Renal cortical epithelial cell (primary cell): ENCODE measurements at regions not wholly inside any gene's neighbourhood (a gene's known extent, or its start where the extent isn't known, plus 50 kb on each side); places are given as distances from the start of the nearest gene placed in this dataset.
A peak's percentile ranks its signal among the peaks of the same experiment; 100 is the strongest.

Source experiments
- DNase-seq: peaks from one replicate; pipeline ENCODE4 v3.0.0-alpha.2; 2011; ENCODE audit warnings: low read depth

DNA sequence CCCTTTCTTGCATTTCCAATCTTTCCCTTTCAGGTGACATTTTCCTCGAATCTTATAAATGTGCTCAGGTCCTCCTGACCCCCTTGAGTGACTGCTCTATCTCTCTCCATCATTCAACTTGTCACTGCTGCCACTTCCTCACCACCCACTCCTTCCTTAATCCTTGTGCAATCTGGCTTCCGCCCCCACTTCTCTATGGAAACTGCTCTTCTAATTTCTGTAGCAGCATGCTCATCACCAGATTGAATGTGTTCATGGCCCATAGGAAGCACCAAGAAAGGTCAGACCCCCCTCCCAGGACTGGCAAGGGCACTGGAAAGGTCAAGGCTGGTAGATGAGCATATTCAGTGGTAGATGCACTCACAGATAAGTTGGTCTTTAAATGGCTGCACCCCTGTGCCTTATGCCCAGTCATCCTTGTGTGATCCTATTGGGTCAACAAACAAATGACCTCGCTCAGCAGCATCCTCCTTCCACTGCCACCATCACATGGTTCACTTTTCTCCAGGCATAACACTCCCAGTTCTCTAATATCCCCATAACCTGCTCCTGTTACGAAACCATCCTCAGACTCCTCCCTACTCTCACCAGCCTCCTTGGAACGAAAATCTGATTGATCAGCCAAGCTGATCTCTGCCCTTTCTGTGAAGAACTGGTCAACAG, 288.5 kb upstream of the POU3F1 start:
- no peak for DNase-seq

DNA sequence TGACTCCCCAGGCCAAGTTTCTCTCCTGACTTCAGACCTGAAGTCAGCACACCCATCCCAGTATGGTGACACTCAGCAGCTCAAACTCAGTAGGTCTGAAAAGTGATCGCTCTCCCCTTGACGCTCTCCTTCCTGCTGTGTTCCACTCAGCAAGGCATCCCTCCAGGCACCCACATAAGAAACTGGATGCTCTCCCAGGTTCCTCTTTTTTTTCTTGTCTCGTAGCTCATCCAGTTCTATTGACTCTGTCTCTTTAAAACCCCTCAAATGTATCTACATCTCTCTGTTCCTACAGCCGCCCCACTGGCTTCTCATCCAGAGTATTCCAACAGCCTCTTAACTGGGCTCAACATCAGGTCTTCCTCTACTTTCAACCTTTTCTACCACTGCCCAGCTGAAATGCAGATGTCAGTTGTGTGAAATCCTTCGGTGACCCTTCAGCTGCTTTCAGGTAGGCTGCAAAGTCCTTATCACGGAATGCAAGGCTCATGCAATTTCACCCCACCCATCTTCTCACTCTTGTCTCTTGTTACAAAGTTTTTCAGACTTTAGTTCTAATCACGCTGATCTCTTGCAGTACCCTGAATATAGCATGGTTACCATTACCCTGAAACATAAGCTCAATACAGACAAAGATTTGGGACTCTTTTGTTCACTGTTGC, 286.2 kb upstream of the POU3F1 start:
- no peak for DNase-seq

DNA sequence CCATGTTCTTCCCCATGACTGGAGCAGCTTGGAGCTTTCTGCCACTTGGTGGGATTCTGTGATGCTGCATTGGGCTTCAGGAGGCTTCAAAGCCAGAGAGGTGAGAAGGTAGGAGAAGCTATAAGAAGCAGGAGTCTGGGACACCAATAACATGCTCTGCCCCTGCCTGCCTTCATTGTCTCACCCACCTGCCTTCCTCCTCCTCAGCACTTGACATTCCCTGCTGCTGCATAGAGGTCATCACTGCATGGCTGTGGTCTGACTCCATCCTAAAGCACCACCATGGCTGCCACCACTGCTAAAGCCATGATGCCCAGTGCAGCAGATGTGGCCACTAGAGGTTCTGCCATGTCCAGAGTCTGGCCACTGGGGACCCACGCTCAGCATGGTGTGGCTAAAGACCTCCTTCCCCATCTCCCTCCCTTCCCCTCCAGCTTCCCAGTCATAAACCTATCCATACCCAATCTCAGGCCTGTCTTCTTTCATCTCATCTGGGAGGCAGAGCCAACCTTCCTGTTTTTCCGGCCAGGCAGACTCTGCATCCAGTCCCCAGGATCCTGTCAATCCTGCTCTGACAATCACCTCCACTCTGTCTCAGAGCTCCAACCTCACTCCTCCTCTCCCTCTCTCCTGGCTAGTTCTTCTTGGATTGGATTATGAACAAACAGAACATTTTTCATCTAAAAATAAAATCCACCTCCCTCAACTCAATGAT, 285.1 kb upstream of the POU3F1 start:
- DNase-seq, result no peak

DNA sequence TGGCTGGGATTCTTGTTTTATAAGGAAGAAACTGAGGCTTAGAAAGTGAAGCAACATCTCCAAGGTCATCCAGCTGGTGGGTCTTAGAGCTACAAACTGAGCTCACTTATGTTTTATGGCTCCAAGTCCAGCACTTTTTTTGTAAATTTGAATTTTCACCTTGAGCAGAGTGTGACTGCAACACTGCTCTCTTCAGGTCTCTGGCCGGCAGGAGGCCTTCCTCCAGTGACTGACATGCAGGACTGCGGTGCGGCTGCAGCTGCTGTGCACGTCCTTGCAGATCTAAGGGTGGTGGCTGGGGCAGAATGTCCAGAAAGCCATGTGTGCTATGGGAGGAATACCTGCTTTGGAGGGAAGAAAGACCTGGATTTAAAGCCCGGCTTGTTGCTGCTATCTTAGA, 284.2 kb upstream of the POU3F1 start:
- DNase-seq, result no peak

DNA sequence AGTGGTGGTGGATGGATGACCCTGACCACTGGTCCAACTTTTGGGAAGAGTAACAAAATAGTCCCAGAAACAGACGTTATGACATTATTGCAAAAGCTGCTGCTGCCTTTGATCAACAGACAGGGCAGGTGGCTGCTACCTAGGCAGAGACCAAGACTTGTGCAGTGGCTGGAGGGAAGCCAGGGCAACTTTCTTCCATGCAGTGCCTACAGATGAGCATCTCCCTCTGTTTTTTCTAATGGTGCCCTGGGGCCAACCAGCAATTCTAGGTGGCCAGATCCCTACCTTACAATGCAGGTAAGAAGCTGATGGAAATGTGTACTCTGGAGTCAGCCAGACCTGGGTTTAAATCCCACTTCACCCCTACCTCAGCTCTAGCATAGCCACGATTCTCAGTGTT, 283.1 kb upstream of the POU3F1 start:
- no peak for DNase-seq

DNA sequence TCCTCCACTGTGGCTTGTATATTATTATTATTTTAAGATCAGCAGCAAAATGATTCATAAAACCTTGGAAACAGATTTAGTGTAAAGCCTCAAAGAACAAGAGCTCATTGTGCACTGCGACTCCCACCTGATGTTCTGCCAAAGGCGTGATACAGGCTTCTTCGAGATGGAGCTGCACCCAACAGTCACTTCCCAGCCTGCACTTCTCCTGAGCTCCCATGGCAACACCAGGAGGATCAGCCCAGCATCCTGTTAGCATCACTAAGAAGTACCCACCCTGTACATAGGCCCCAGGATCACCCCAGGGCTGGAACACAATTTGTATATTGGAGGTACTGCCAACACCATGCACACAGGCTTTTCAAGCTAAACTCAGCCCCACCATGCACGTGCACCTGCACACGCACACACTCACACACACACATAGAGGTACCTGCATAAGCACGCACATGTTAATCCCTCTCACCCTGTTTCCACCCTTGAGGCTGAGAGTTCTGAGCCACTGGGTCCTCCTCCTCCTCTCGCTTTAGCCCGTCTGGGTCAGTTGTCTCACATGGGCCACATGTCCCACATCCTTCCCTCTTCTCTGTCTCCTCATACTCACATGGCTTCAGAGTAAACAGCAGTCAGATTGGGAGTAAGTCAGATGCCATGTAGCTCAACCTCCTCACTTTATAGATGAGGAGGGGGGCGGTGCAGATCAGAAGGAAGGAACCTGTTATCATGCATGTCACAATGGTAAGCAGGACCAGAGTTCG, 281.9 kb upstream of the POU3F1 start:
- DNase-seq, result no peak

DNA sequence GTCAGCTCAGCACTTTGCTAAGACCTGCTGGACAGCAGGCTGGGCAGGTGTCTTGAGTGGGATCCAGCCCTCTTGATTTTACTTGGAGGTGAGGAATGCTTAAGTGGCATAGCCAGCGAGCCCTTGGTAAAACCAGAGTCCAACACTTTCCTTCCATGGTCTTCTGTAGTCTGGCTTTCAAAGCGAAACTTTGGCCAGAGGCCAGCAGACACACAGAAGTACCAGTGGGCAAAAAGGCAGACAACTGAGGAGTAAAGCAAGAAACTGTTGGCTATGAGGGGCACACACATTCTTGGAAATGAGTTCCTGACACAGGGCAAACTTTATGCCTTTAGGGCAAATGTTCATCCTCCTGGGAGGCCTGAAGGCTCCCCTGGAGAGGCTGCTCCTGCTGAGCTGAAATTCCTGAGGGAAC, 281.0 kb upstream of the POU3F1 start:
- no peak for DNase-seq

DNA sequence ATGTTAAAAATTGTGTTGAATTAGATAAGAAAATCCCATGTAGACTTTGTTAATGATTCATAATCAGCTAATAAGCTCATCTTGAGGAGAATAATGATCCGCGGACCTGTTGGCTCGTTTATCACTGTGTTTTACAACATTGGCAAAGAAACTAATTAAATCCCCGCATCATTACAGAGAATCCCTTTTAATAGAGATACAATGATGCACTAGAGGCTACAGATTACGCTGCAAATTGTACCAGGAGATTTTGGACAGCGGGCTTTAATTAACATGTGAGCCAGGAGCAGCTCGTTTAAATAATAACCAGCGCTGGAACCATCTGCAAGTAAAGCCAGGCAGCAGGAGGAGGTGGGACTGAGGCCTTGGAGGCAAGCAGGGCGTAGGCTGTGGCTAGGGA, 280.3 kb upstream of the POU3F1 start:
- no peak for DNase-seq

DNA sequence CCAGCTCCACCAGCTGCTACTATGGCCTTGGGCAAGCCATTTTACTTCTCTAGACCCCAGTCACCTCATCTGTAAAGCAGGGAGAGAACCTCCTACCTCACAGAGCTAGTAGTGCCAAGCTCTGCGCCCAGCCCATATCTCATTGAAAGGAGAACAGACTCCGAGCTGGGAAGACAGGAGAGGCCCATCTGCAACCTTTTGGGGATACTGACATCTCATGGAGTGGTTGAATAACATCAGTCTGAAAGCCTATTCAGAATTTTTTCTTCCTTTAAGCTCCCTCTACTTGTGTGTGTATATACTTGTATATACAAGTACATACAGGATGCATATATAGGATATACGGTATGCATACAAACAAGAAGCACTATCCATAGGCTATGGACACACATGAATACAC, 279.5 kb upstream of the POU3F1 start:
- DNase-seq, result no peak

DNA sequence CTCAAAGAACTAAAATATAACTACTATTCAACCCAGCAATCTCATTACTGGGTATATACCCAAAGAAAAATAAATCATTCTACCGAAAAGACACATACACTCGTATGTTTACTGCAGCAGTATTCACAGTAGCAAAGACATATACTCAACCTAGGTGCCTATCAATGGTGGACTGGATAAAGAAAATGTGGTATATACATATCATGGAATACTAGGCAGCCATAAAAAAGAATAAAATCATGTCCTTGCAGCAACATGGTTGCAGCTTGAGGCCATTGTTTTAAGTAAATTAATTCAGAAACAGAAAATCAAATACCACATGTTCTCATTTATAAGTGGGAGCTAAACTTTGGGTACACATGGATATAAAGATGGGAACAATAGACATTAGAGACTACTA, 266.2 kb upstream of the POU3F1 start:
- no peak for DNase-seq

DNA sequence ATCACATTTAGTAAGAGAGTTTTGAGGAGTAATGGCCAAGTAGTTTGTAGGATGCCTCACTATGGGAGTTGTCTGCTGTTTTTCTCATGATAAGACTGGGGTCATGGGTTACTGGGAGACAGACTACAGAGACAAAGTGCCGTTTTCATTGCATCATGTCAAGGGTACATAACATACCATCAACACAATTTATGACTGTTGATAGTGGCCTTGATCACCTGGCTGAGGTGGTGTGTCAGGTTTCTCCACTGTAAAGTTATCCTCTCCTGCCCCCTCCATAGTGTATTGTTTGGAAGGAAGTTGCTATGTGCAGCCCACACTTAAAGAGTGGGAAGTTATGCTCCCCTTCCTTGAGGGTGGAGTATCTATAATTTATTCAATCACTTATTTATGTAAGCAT, 263.5 kb upstream of the POU3F1 start:
- no peak for DNase-seq

DNA sequence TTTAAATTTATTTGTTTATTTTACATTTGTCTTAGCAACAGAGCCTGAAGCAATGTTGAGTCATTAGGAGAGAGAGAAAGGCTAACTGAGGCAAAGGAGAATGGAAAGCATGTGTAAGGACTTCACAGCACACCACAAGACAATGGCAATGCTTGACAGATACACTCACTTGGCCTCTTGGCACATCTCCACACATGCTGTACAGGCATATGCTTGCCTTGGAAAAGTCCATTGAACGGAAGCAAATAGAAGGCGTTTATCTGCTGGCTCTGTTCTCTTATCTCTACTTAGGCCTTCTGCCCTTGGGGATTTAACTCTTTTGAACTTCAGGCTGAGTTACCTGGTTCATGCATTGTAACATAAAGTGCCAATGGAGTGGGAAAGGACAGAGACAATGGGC, 262.2 kb upstream of the POU3F1 start:
- DNase-seq, result peak; percentile 15

DNA sequence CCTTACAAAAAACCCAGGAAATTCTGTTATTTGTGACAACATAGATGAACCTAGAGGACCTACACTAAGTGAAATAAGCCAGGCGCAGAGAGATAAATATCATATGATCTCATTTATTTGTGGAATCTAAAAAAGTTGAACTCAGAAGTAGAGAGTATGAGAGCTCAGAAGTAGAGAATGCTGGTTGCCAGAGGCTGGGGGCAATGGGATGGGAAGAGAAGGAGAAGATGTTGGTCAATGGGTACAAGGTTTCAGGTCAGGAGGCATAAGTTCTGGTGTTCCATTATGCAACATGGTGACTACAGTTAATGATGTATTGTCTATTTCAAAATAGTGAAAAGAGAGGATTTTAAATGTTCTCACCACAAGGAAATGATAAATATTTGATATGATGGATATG, 259.1 kb upstream of the POU3F1 start:
- no peak for DNase-seq

DNA sequence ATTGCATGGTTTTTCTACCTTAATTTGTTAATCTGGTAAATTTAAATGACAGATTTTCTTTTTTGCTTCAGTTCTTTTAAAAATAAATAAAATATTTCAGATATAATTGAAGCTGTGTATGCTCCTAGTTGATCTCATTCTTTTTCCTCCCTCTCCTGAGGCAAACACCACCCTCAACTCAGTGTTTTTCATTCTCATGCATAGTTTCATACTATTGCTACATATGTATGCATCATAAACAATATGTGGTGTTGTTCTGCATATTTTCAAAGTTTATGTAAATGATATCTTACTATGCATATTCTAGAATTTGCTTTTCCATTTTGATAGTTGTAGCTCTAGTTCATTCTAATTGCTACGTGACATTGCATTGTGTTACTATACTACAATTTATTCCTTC, 257.2 kb upstream of the POU3F1 start:
- no peak for DNase-seq

DNA sequence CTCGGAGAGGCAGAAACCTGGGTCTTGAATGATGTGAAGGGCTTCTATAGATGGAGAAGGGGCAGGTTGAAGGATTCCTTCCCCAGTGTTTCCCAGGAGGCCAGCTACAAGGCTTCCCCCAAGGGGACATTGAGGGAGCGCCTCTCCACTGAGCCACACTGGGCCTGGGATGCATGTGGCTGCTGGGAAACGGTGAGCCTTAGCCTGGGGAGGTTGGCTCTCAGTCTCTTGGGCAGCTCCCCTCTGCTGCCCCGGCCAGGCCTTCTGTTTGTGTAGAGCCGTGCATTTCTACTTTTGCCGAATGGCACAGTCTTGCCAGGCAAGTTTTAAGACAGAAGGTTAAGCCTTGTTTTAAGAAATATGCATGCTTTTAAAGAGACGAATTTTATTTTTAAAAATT, 254.4 kb upstream of the POU3F1 start:
- DNase-seq, result no peak

DNA sequence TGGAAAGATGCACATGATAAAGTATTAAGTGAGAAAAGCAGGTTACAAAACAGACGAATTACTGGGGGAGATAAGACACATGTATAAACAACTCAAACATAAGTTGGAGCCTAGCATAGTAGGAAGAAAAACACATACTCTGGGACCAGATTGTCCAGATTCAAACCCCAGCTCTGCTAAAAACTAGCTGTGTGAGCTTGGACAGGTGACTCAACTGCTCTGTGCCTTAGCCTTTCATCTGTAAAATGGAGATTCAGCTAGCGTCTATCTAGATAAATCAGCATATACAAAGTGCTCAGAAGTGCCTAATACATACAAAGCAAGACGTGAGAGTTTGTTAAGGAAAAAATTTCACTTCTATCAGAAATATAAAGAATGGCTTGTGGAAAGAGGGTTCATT, 254.0 kb upstream of the POU3F1 start:
- no peak for DNase-seq

DNA sequence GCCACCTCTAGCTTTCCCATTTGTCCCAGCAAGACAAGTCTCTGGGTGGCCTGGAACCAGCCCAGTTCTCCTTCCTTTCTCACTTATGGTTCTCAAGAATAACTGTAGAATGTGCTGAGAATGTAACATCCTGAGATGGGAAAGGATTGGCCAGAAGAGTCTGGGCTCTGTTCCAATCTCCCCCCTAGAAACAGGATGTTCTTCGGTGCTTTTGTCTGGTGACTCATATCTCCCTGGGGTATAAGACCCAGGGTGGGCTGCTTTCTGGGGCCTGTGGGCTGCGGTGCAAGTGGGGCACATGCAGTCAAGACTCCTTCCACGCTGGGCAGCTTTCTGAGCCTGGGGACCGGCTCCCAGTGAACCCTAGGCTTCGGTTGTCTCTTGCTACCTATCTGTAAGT, 251.2 kb upstream of the POU3F1 start:
- DNase-seq, result no peak

DNA sequence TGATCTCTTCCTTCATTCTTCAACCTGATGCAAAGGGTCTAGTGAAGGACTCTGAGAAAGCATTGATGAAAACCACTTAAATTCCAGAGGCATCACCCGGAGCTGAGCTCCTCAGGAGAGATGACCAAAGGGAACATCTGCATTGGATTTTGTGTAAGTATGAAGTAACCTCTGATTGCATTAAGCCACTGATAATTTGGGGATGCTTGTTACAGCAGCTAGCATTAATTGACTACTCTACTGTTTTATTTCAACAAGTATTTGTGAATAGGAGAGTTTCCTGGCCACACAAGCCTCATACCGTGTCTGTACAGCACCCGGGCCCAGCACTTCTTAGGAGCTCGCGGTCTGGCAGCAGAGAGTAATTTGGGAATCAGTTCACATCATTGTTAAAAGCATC, 250.7 kb upstream of the POU3F1 start:
- no peak for DNase-seq

DNA sequence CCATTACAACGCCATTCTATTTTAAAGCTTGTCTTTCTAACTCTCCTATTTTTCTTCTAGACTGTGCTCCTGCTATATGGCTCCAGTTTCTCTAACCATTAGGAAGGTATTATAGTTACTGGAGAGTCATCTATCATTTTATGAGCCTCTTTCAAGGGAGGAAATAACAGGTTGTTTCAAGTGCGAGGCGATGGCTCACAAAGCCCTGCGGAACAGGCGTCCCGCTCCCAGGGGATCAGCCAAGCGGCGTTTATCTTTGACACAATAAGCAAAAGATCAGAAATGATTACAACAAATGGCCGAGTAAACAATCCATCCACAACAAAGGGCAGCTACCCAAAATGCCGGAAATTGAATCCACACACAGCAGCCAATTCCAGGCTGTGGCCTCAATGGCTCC, 249.5 kb upstream of the POU3F1 start:
- DNase-seq, result no peak

DNA sequence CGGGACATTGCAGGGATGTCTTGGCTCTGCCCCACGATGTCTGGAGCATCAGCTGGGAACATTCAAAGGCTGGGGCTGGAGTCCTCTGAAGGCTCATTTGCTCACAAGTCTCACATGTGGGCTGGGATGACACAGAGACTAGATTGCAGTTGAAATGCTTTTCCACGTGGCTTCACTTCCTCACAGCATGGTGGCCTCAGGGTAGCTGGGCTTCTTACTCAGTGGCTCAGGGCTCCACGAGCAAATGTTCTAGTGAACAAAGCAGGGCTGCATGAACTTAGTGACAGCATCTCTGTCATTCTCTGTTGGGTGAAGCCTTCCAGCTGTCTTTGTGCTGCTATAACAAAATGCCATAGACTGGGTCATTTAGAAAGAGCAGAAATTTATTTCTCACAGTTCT, 247.0 kb upstream of the POU3F1 start:
- no peak for DNase-seq

DNA sequence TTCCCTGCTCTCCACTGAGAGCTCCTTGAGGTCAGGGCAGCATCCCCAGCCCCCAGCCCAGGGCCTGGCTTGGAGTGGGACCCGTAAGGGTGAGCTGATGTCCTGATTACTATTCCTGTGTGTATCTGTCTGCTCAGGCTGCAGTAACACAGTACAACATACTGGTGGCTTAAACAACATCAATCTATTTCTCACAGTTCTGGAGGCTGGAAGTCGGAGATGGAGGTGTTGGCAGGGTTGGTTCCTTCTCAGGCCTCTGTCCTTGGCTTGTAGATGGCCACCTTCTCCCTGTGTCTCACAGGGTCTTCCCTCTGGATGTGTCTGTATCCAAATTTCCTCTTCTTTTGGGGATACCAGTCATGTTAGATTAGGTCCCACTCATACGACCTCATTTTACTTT, 246.4 kb upstream of the POU3F1 start:
- DNase-seq, result no peak

DNA sequence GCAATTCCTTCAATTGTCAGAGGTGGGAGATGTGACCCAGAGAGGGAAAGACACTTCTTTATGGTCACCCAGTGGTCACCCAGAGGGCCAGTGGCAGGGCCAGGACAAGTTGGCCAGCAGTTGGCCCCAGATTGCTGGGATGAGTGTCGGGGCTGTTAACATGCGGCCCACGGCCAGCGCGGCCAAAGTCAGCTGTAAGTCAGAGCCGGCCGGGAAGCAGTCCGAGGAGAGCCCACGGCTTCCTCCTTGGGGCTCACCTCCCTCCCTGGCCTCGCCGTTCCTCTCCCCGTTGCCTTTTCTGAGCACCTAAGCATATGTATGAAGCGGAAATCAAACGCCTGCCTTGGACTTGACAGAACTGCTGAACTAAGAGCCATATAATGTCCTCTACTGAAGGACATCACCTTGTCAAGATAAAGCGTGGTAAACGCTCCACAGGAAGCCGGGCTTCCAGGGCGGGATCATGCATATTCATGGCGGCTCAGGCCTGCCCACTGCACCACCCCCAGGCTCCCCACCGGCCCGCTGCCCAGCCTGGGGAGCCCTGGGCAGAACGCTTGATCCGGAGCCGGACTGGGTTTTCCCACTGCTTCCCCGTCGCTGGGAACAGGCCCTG, 245.4 kb upstream of the POU3F1 start:
- no peak for DNase-seq
